CD14-positive monocyte (primary cell): ENCODE measurements at regions not wholly inside any gene's neighbourhood (a gene's known extent, or its start where the extent isn't known, plus 50 kb on each side); places are given as distances from the start of the nearest gene placed in this dataset.

Experiments used
- DNase-seq, 3 donors: peaks; one replicate each; pipeline ENCODE4 v3.0.0-alpha.2; 2011 to 2022
- H2AFZ ChIP-seq: 2 replicates; pipeline ENCODE4 v1.6.0; 2012; ENCODE audit warnings: mild to moderate bottlenecking, low read depth, low read length, inconsistent platforms; ENCODE audit not compliant: insufficient read depth, poor library complexity, severe bottlenecking
- H3K27ac ChIP-seq, 2 donors: 1 replicate in 1 of 2; 2 replicates in 1 of 2; pipeline ENCODE4 v1.5.1; 2012 to 2013; ENCODE audit warnings: low read length in 2 of 2, control low read depth in 1 of 2, inconsistent platforms in 1 of 2, low read depth in 1 of 2, mild to moderate bottlenecking in 1 of 2
- H3K27me3 ChIP-seq, 2 donors: one replicate each; pipeline versions ENCODE4 v1.6.0 to v1.6.1; 2011 to 2013; ENCODE audit warnings: low read length in 2 of 2; ENCODE audit not compliant: control insufficient read depth in 2 of 2, insufficient read depth in 2 of 2
- H3K36me3 ChIP-seq, 2 donors: replicated peaks in 1 of 2; 1 replicate in 1 of 2; 2 replicates in 1 of 2; pipeline versions ENCODE4 v1.5.1 to v1.6.1; 2012 to 2013; ENCODE audit warnings: low read length in 2 of 2, control low read depth in 1 of 2, inconsistent platforms in 1 of 2, mild to moderate bottlenecking in 1 of 2; ENCODE audit not compliant: insufficient read depth in 2 of 2, control insufficient read depth in 1 of 2
- H3K4me1 ChIP-seq, 2 donors: 1 replicate in 1 of 2; 2 replicates in 1 of 2; pipeline versions ENCODE4 v1.5.1 to v1.6.1; 2012 to 2013; ENCODE audit warnings: low read length in 2 of 2, control low read depth in 1 of 2, inconsistent platforms in 1 of 2, mild to moderate bottlenecking in 1 of 2, moderate library complexity in 1 of 2; ENCODE audit not compliant: insufficient read depth in 2 of 2, control insufficient read depth in 1 of 2
- H3K4me2 ChIP-seq: replicated peaks from 2 replicates; pipeline ENCODE3; 2012; ENCODE audit warnings: low read length, moderate library complexity, mild to moderate bottlenecking; ENCODE audit not compliant: poor library complexity, severe bottlenecking; ENCODE audit errors: extremely low read depth
- H3K4me3 ChIP-seq, 3 experiments: fragments of 200-600 bp in 1 of 3; sonication (generic) in 1 of 3; replicated peaks in 1 of 3; 1 replicate in 2 of 3; 2 replicates in 1 of 3; pipeline ENCODE4 v1.5.1; 2011 to 2013; ENCODE audit warnings: low read length in 3 of 3, mild to moderate bottlenecking in 3 of 3, control low read depth in 2 of 3, low read depth in 2 of 3, inconsistent platforms in 1 of 3, moderate library complexity in 1 of 3
- H3K79me2 ChIP-seq: 2 replicates; pipeline ENCODE4 v1.6.0; 2012; ENCODE audit warnings: mild to moderate bottlenecking, control low read depth, inconsistent platforms, low read length, moderate library complexity; ENCODE audit not compliant: insufficient read depth
- H3K9ac ChIP-seq: 2 replicates; pipeline ENCODE4 v1.6.0; 2017; ENCODE audit warnings: low read length, mild to moderate bottlenecking; ENCODE audit not compliant: insufficient read depth, poor library complexity, severe bottlenecking
- H3K9me3 ChIP-seq, 2 donors: replicated peaks in 1 of 2; 1 replicate in 1 of 2; 2 replicates in 1 of 2; pipeline versions ENCODE4 v1.5.1 to v1.6.1; 2012 to 2013; ENCODE audit warnings: low read length in 2 of 2, control low read depth in 1 of 2; ENCODE audit not compliant: control insufficient read depth in 1 of 2, insufficient read depth in 1 of 2
- H4K20me1 ChIP-seq: 2 replicates; pipeline ENCODE4 v1.6.0; 2012; ENCODE audit warnings: mild to moderate bottlenecking, low read length, control low read depth, moderate library complexity; ENCODE audit not compliant: insufficient read depth
- H3K27ac Mint-ChIP-seq, 7 donors: one replicate each; pipeline ENCODE4 v1.8.0; 2020; ENCODE audit warnings: mild to moderate bottlenecking in 7 of 7, mixed read lengths in 7 of 7, moderate library complexity in 6 of 7, inconsistent platforms in 2 of 7
- H3K27me3 Mint-ChIP-seq, 3 donors: one replicate each; pipeline ENCODE4 v1.8.0; 2021 to 2022; ENCODE audit warnings: low read depth in 3 of 3, mild to moderate bottlenecking in 3 of 3, mixed read lengths in 3 of 3, moderate library complexity in 3 of 3, inconsistent platforms in 1 of 3
- H3K36me3 Mint-ChIP-seq, 2 donors: one replicate each; pipeline ENCODE4 v1.8.0; 2020; ENCODE audit warnings: mixed read lengths in 2 of 2, inconsistent platforms in 1 of 2, mild to moderate bottlenecking in 1 of 2
- H3K4me1 Mint-ChIP-seq: one replicate; pipeline ENCODE4 v1.8.0; 2020; ENCODE audit warnings: mild to moderate bottlenecking, mixed read lengths
- H3K4me3 Mint-ChIP-seq, 2 donors: one replicate each; pipeline ENCODE4 v1.8.0; 2020; ENCODE audit warnings: mild to moderate bottlenecking in 2 of 2, mixed read lengths in 2 of 2, moderate library complexity in 1 of 2
- H3K9me3 Mint-ChIP-seq, 7 donors: one replicate each; pipeline ENCODE4 v1.8.0; 2020 to 2022; ENCODE audit warnings: mixed read lengths in 7 of 7, mild to moderate bottlenecking in 6 of 7, moderate library complexity in 6 of 7, inconsistent platforms in 2 of 7
- WGBS: methylation state at CpG from one replicate; pipeline ENCODE4 v1.1.5; 2013; ENCODE audit warnings: missing lambda C conversion rate; ENCODE audit not compliant: insufficient coverage; 5-methylcytosine and 5-hydroxymethylcytosine counted together
- intact Hi-C, 2 donors: fragments of 100-400 bp; cut with micrococcal nuclease; formaldehyde crosslinking; loops; one replicate each; pipeline versions ENCODE4 v1.15.0 to v1.15.1; 2023
- TF ChIP-seq, protein P1 (sequence below): fragments of 200-600 bp; IDR thresholded peaks from one replicate; pipeline ENCODE4 v1.8.0; 2022; ENCODE audit warnings: antibody characterized with exemption, mild to moderate bottlenecking

DNA sequence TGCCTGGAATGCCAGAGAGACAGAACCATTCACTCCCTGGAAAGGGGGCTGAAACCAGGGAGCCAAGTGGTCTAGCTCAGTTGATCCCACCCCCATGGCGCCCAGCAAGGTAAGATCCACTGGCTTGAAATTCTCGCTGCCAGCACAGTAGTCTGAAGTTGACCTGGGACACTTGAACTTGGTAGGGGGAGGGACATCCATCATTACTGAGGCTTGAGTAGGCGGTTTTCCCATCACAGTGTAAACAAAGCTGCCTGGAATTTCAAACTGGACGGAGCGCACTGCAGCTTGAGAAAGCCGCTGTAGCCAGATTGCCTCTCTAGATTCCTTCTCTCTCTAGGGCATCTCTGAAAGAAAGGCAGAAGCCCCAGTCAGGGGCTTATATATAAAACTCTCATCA is 310.7 kb upstream of the DPPA4 start:
- no peaks in the 10 kb centered on the region for H3K27me3 ChIP-seq
- no peaks in the 10 kb centered on the region for H4K20me1 ChIP-seq
- intact Hi-C loops, result no loop called here
- H3K9me3 ChIP-seq, result peaks cover 13 to 20% of the 10 kb centered on the region in 2 donors
- no peak overlapping the region for H3K9ac ChIP-seq
- H3K79me2 ChIP-seq, result no peaks in the 10 kb centered on the region
- Mint-ChIP-seq H3K4me3 (no peak overlapping the region), H3K27ac (no peak overlapping the region), H3K27me3 (peaks cover 0 to 1% (median 0%) of the 10 kb centered on the region in 3 donors), H3K36me3 (no peaks in the 10 kb centered on the region), H3K9me3 (peaks cover 12 to 23% (median 20%) of the 10 kb centered on the region in 7 donors), H3K4me1 (no peaks in the 10 kb centered on the region)
- H3K4me3 ChIP-seq, result no peak overlapping the region
- 95% methylated on average over 3 of the region's 6 CpGs for WGBS
- H3K4me1 ChIP-seq, result no peaks in the 10 kb centered on the region
- no peaks in the 10 kb centered on the region for H3K36me3 ChIP-seq
- no peak for DNase-seq
- no peak overlapping the region for H3K4me2 ChIP-seq
- H2AFZ ChIP-seq, result no peak overlapping the region
- H3K27ac ChIP-seq, result no peak overlapping the region
- TF ChIP-seq, protein P1, sequence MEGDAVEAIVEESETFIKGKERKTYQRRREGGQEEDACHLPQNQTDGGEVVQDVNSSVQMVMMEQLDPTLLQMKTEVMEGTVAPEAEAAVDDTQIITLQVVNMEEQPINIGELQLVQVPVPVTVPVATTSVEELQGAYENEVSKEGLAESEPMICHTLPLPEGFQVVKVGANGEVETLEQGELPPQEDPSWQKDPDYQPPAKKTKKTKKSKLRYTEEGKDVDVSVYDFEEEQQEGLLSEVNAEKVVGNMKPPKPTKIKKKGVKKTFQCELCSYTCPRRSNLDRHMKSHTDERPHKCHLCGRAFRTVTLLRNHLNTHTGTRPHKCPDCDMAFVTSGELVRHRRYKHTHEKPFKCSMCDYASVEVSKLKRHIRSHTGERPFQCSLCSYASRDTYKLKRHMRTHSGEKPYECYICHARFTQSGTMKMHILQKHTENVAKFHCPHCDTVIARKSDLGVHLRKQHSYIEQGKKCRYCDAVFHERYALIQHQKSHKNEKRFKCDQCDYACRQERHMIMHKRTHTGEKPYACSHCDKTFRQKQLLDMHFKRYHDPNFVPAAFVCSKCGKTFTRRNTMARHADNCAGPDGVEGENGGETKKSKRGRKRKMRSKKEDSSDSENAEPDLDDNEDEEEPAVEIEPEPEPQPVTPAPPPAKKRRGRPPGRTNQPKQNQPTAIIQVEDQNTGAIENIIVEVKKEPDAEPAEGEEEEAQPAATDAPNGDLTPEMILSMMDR, result no peak

DNA sequence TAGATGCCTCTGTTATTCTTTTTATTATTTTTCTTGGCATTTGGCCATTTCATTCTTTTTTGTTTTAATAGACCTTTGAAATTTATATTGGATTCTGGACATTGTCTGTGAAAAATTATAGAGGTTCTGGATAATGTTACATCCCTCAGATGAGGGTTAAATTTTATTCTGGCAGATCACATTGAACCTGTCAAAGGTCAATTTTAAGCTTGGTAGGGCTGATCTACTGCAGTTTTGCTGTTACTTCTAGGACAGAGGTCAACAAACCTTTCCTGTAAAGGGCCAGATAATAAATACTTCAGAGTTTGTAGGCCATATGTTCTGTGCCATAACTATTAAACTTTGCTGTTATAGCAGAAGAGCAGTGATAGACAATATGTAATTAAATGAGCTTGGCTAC is 318.9 kb upstream of the DPPA4 start:
- intact Hi-C loops, result no loop called here
- no peaks in the 10 kb centered on the region for H3K4me1 Mint-ChIP-seq
- Histone ChIP-seq H3K9me3 (peaks cover 3 to 14% of the 10 kb centered on the region in 2 donors), H4K20me1 (no peaks in the 10 kb centered on the region), H3K27me3 (no peaks in the 10 kb centered on the region), H3K27ac (no peak overlapping the region), H2AFZ (no peak overlapping the region), H3K9ac (no peak overlapping the region), H3K36me3 (no peaks in the 10 kb centered on the region), H3K4me3 (no peak overlapping the region), H3K79me2 (no peaks in the 10 kb centered on the region), H3K4me1 (no peaks in the 10 kb centered on the region), H3K4me2 (no peak overlapping the region)
- no peaks in the 10 kb centered on the region for H3K36me3 Mint-ChIP-seq
- H3K27ac Mint-ChIP-seq, result no peak overlapping the region
- no peak overlapping the region for H3K4me3 Mint-ChIP-seq
- TF ChIP-seq, protein P1, result no peak
- no peaks in the 10 kb centered on the region for H3K27me3 Mint-ChIP-seq
- H3K9me3 Mint-ChIP-seq, result peaks cover 0 to 28% (median 14%) of the 10 kb centered on the region in 7 donors
- DNase-seq, result no peak
